NCI-H2107 treated with DMSO at 0.1 percent for 48 hours (cell line): ENCODE measurements at regions not wholly inside any gene's neighbourhood (a gene's known extent, or its start where the extent isn't known, plus 50 kb on each side); places are given as distances from the start of the nearest gene placed in this dataset.

ENCODE experiments used
- DNase-seq: peaks from one replicate; lab custom pipeline; 2025; ENCODE audit not compliant: unreplicated experiment; lab: John Stamatoyannopoulos, UW

DNA sequence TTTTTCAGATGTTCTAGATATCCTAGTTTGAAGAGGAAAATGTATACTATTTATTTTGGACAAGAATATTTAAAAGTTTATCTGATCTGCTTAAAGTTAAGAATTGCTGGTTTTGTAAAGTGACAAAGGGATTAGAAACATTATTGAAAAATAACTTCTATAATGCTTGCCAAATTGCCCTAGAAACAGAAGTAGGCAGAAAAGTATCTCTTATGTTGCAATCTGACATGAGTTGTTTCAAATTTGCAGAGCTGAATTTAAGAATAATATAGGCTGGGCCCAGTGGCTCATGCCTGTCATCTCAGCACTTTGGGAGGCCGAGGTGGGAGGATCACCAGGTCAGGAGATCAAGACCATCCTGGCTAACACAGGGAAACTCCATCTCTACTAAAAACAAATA, 777.1 kb downstream of the LIG4 start:
- no peak for DNase-seq

GRCh38 chr13:107434347-107434746, 781.0 kb downstream of the LIG4 start:
- no peak for DNase-seq

- no peak for DNase-seq
Observed at GRCh38 chr13:107427536-107427935, 787.8 kb downstream of the LIG4 start.

- DNase-seq, result no peak
Observed at GRCh38 chr13:107422421-107422820, 792.9 kb downstream of the LIG4 start.

DNA sequence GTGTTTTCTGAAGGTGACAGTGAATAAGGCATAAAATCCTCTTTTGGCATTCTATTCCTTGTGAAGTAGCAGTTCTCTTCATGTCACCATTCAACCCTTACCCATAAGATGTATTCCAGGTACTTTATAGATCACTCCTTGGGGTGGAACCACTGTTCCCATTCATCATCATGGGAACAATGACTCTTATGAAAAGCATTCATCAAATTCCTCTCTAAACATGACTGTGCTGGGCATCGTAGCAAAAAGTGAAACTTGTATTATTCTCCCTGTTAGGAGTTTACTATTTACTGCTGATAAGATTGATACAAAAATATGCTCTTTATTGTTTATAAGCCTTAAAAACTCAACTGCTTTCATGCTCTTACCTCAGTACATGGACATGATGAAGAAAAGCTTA, 793.4 kb downstream of the LIG4 start:
- no peak for DNase-seq

DNA sequence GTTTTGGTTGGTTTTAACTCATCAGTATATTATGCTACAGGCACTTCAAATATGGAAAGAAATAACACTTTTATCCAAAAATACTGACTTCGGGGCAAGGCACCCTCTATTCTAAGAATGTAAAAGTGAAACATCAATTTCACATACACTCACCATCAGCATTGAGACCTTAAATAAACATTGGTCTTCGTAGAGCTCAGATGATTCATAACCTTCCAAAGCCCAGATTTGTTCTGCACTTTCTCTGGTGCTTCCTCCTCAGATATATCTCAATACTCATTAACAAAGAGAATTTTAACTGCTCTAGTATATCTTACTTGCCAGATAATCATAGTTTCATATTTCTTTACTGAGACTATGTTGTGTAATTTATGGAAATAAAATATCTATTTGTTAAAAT, 794.3 kb downstream of the LIG4 start:
- no peak for DNase-seq

DNA sequence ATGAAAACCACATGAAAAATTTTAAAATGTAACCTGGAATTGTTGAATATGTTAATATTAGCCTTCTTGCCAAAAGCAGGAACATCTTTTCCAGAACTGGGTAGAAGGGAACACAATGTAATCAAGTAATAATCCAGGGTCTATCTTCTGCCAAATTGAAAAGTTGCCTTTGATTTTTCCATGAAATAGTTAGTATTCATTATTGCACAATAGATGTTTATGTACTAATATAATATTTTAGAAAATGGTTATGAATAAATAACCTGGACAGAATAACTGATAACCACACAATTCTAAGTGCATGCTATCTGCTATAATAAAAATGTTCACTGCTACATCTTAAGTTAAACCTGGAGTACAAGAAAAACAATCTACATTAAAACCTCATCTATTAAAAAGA, 802.3 kb downstream of the LIG4 start:
- no peak for DNase-seq

DNA sequence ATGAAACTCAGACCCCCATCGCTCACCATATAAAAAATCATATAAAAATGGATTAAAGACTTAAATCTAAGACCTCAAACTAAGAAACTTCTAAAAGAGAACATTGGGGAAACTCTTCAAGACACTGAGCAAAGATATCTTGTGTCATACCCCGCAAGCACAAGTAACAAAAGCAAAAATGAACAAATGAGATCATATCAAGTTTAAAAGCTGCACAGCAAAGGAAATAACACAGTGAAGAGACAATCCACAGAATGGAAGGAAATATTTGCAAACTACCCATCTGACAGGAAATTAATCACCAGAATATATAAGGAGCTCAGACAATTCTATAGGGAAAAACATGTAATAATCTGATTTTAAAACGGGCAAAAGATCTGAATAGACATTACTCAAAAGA, 808.3 kb downstream of the LIG4 start:
- no peak for DNase-seq

GRCh38 chr13:107395927-107396662, 819.2 kb downstream of the LIG4 start:
- no peak for DNase-seq

GRCh38 chr13:107392205-107392604, 823.1 kb downstream of the LIG4 start:
- DNase-seq, result no peak

DNA sequence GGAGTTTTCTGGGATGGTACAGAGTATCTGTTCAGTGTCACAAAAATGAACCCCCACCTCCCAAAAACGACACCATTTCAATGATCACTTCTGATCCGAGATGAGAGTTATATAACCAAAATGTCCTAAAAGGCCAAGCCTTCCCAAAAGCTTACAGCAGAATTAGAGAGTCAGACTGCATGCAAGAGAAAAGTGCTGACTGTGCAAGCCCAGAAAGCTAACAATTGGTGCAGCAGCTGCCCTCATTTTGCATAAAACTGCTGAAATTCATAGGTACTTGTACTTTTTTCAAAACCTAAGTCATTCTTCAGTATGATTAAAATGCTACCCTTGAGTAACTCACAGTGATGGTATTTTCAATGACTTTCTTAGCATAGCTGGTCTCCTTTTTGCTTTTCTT, 819.6 kb upstream of the ARGLU1 start:
- DNase-seq, result no peak

- DNase-seq, result no peak
Observed at GRCh38 chr13:107379407-107380155, 811.6 kb upstream of the ARGLU1 start.

DNA sequence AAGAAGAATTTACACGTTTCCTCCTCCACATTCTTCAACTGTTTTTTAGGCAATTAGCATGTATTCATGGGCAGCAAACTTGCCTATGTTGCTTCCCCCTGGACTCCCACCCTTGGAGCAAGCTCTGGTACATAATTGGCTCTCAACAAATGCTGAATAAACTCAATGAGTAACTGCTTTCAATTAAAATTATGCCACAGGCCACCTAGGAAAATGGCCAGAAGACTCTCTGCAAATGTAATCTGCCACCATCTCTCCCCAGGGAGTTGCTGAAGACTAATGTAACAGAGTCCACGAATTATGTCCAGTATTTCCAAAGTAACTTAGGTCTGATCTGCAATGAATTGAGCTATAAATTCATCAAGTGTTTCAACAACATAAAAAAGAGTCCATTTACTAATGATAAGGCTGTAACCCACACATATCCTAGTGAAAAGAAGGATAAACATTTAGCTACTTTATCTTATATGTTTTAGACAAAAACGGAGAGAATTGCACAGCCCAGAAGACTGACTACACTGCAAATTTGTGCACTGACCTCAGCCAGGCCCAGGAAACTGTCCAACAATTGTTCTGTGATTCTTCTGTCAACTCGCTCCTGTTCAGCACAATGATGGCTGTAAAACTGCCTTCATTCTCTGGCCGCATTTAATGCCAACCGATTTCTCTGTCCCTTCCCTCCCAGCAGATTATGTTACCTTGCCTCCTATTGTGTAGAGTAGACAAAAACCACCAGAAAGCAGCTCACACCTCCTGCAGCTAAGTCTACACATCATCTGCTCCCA, 808.6 kb upstream of the ARGLU1 start:
- peak; percentile 51 for DNase-seq

GRCh38 chr13:107375701-107376340, 807.9 kb upstream of the ARGLU1 start:
- no peak for DNase-seq

DNA sequence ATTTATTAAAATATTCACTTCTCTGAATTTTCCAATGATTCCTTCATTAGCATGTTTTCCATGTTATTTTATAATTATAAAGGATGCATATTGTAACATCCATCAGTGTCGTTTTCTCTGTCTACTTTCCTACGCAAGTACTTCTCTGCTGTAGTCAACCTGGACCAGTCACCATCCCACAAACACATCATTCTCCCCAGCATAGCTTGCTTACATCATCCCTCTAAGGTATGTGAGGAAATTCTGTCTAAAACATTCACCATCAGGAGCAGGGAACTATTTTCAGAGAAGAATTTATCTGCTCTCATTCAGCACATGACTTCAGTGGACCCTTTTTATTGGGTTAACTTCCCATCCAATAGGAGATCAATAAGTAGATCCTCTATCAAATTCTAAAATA, 806.1 kb upstream of the ARGLU1 start:
- no peak for DNase-seq

DNA sequence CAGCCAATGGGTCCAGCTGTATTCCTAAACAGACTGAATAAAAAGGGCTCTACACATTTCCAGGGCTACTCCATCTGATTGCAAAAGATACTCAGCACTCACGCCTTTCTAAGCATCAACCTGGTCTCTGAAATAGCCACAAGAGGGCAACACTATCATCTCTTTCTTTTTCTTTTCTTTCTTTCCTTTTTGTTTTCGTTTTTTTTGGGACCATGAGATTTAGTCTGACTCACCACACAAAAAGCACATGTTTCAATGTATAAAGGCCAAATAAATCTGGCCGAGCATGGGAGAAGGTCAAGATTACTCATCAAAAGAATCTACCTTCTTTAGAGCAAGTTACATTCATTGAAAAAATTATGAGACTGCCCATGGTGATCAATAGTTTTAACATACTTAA, 805.6 kb upstream of the ARGLU1 start:
- peak; percentile 71 for DNase-seq

- DNase-seq, result no peak
Observed at GRCh38 chr13:107370015-107370785, 802.3 kb upstream of the ARGLU1 start.

DNA sequence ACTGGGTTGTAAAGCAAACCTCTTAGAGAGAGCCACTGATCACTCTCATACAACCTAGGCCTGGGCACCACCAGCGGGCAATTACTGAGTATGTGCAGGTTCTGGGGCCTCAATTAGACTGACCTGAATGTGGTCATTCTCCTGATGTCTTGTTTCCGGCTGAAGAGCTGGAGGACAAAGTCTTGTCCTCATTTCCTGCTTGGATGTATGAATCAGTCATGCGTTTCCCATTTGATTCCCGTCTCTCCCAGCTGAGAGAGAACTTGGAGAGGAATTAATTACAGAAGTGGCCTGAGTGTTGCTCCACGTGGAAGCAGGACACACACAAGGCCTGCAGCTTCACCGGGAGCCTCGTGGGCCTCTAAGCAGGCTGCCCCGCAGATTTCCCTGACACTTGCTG, 799.3 kb upstream of the ARGLU1 start:
- DNase-seq, result no peak

GRCh38 chr13:107365466-107366215, 797.7 kb upstream of the ARGLU1 start:
- DNase-seq, result no peak

- no peak for DNase-seq
Observed at GRCh38 chr13:107364658-107365057, 796.7 kb upstream of the ARGLU1 start.
